Prostate gland (tissue), 2 donors: ENCODE measurements at regions not wholly inside any gene's neighbourhood (a gene's known extent, or its start where the extent isn't known, plus 50 kb on each side); places are given as distances from the start of the nearest gene placed in this dataset.

ENCODE experiments used
- DNase-seq: peaks from one replicate; pipeline ENCODE4 v3.0.0-alpha.2; 2019; ENCODE audit warnings: low spot score
- H3K27ac ChIP-seq, 2 donors: fragments of 200-600 bp; sonication (generic); 2 replicates each; pipeline ENCODE4 v1.5.1; 2017 to 2019
- H3K27me3 ChIP-seq: fragments of 200-600 bp; sonication (generic); replicated peaks from 2 replicates; pipeline ENCODE4 v1.5.1; 2019; ENCODE audit not compliant: insufficient read depth
- H3K36me3 ChIP-seq, 2 donors: fragments of 200-600 bp; sonication (generic); 1 replicate in 1 of 2; 2 replicates in 1 of 2; pipeline versions ENCODE4 v1.5.1 to v1.8.1; 2017 to 2019
- H3K4me1 ChIP-seq: fragments of 200-600 bp; sonication (generic); replicated peaks from 2 replicates; pipeline ENCODE4 v1.5.1; 2019
- H3K4me3 ChIP-seq, 2 donors: fragments of 200-600 bp; sonication (generic); 2 replicates each; pipeline ENCODE4 v1.5.1; 2017 to 2019
- H3K9me3 ChIP-seq: fragments of 200-600 bp; sonication (generic); 2 replicates; pipeline ENCODE4 v1.5.1; 2017
- POLR2A ChIP-seq: fragments of 450-650 bp; IDR thresholded peaks from one replicate; pipeline ENCODE4 v1.6.1; 2016; ENCODE audit warnings: antibody characterized with exemption, mild to moderate bottlenecking
- POLR2AphosphoS5 ChIP-seq: sonication (generic); formaldehyde crosslinking; IDR thresholded peaks from one replicate; pipeline ENCODE4 v1.6.1; 2017; ENCODE audit warnings: antibody characterized with exemption
- WGBS: methylation state at CpG from one replicate; pipeline ENCODE4 v1.1.5; 2018; 5-methylcytosine and 5-hydroxymethylcytosine counted together
- intact Hi-C: fragments of 100-400 bp; cut with DNase I; formaldehyde crosslinking; loops from one replicate; pipeline ENCODE4 v1.14.2; 2022
- TF ChIP-seq, protein P1 (sequence below), 4 experiments: fragments of 200-600 bp in 2 of 4; fragments of 450-650 bp in 2 of 4; sonication (generic) in 2 of 4; IDR thresholded peaks; 1 replicate in 3 of 4; 2 replicates in 1 of 4; pipeline ENCODE4 v1.5.1; 2016 to 2019; ENCODE audit warnings: antibody characterized with exemption in 4 of 4, mild to moderate bottlenecking in 2 of 4, moderate library complexity in 2 of 4

DNA sequence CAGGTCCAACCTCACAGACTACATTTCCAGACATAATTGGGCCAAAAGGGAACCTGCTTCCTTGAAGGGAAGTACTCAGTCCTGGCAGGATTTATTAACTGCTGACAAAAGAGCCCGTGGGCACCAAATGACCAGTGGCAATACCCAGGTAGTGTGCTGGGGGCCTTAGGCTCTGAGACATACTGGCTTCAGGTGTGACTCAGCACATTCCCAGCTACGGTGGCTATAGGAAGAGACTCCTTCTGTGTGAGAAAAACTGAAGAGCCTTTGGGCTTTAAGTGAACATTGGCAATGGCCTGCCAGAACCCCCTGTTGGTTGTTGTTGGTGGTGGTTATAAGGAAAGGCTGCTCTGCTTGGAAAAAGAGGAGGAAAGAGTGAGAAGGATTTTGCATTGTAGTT lies 401.8 kb downstream of the KCNJ3 start:
- Histone ChIP-seq H3K27me3 (no peaks in the 10 kb centered on the region), H3K36me3 (no peaks in the 10 kb centered on the region), H3K4me3 (no peak overlapping the region), H3K9me3 (no peaks in the 10 kb centered on the region), H3K27ac (no peak overlapping the region), H3K4me1 (no peaks in the 10 kb centered on the region)
- DNase-seq: no peak
- TF ChIP-seq, protein P1, sequence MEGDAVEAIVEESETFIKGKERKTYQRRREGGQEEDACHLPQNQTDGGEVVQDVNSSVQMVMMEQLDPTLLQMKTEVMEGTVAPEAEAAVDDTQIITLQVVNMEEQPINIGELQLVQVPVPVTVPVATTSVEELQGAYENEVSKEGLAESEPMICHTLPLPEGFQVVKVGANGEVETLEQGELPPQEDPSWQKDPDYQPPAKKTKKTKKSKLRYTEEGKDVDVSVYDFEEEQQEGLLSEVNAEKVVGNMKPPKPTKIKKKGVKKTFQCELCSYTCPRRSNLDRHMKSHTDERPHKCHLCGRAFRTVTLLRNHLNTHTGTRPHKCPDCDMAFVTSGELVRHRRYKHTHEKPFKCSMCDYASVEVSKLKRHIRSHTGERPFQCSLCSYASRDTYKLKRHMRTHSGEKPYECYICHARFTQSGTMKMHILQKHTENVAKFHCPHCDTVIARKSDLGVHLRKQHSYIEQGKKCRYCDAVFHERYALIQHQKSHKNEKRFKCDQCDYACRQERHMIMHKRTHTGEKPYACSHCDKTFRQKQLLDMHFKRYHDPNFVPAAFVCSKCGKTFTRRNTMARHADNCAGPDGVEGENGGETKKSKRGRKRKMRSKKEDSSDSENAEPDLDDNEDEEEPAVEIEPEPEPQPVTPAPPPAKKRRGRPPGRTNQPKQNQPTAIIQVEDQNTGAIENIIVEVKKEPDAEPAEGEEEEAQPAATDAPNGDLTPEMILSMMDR (IDR thresholded peaks at IDR 0.05): no peak
- no peak for TF ChIP-seq POLR2AphosphoS5
- no peak for TF ChIP-seq POLR2A
- intact Hi-C loops: no loop called here
- 77% methylated on average over 2 of the region's 2 CpGs for WGBS

GRCh38 chr2:155099784-155100183 lies 401.3 kb downstream of the KCNJ3 start:
- Histone ChIP-seq H3K4me1 (no peaks in the 10 kb centered on the region), H3K27me3 (no peaks in the 10 kb centered on the region), H3K4me3 (no peak overlapping the region), H3K9me3 (no peaks in the 10 kb centered on the region), H3K36me3 (no peaks in the 10 kb centered on the region), H3K27ac (no peak overlapping the region)
- TF ChIP-seq POLR2A (no peak), POLR2AphosphoS5 (no peak)
- TF ChIP-seq, protein P1 (IDR thresholded peaks at IDR 0.05): no peak
- DNase-seq: no peak
- 55% methylated on average over 1 of the region's 1 CpG for WGBS
- intact Hi-C loops: no loop called here

DNA sequence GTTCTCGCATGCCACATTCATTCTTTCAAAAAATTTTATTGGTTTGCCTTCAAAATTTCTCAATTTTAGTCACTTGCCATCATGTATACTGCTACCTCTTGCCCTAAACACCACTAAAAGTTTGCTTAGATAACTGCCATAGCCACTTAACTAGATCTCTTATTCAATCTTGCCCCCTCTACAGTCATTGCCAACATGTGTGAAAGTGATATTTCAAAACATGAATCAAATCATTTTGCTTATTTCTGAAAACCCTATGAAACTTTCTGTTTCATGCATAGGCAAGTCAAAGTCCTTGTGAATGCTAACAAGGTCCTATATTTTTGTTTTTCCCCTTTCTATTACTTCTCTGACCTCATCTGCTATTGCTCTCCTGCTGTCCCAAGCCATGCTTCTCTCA lies 397.1 kb downstream of the KCNJ3 start:
- H3K9me3 ChIP-seq: no peaks in the 10 kb centered on the region
- H3K4me3 ChIP-seq: no peak overlapping the region
- 93% methylated on average over 1 of the region's 1 CpG for WGBS
- no peaks in the 10 kb centered on the region for H3K4me1 ChIP-seq
- intact Hi-C loops: no loop called here
- H3K27ac ChIP-seq: no peak overlapping the region
- H3K27me3 ChIP-seq: no peaks in the 10 kb centered on the region
- TF ChIP-seq, protein P1 (IDR thresholded peaks at IDR 0.05): no peak
- TF ChIP-seq POLR2AphosphoS5: no peak
- TF ChIP-seq POLR2A: no peak
- no peaks in the 10 kb centered on the region for H3K36me3 ChIP-seq
- DNase-seq: no peak

- Histone ChIP-seq H3K27ac (no peak overlapping the region), H3K27me3 (no peaks in the 10 kb centered on the region), H3K36me3 (no peaks in the 10 kb centered on the region), H3K4me3 (no peak overlapping the region), H3K9me3 (no peaks in the 10 kb centered on the region), H3K4me1 (no peaks in the 10 kb centered on the region)
- intact Hi-C loops: no loop called here
- TF ChIP-seq POLR2AphosphoS5: no peak
- TF ChIP-seq, protein P1 (IDR thresholded peaks at IDR 0.05): no peak
- no peak for TF ChIP-seq POLR2A
- 68% methylated on average over 2 of the region's 2 CpGs for WGBS
- no peak for DNase-seq
Observed at GRCh38 chr2:155080373-155080772, 381.9 kb downstream of the KCNJ3 start.

DNA sequence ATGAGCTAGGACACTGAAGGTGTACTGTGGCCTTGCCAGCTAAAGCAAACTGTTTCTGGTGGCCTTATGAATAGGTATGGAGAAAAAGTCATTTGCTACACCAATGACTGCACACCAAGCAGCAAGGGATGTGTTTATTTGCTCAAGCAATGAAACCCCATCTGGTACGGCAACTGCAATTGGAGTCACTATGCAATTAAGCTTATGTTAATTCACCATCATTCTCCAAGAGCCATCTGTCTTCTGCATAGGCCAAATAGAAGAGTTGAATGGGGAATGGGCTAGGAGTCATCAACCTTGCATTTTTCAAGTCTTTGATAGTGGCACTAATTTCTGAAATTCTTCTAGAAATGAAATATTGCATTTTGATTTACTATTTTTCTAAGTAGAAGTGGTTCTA lies 372.0 kb downstream of the KCNJ3 start:
- intact Hi-C loops: no loop called here
- TF ChIP-seq, protein P1 (IDR thresholded peaks at IDR 0.05): no peak
- TF ChIP-seq POLR2A (no peak), POLR2AphosphoS5 (no peak)
- no peaks in the 10 kb centered on the region for H3K9me3 ChIP-seq
- H3K27me3 ChIP-seq: no peaks in the 10 kb centered on the region
- no peak overlapping the region for H3K27ac ChIP-seq
- no peaks in the 10 kb centered on the region for H3K36me3 ChIP-seq
- H3K4me3 ChIP-seq: no peak overlapping the region
- H3K4me1 ChIP-seq: no peaks in the 10 kb centered on the region
- WGBS: 60% methylated on average over 1 of the region's 1 CpG
- DNase-seq: no peak
